Astrocyte (in vitro differentiated cells and primary cell): ENCODE measurements at regions not wholly inside any gene's neighbourhood (a gene's known extent, or its start where the extent isn't known, plus 50 kb on each side); places are given as distances from the start of the nearest gene placed in this dataset.

ENCODE experiments used
- EZH2 ChIP-seq: IDR thresholded peaks from 2 replicates; pipeline ENCODE4 v1.6.1; 2012; ENCODE audit warnings: mild to moderate bottlenecking, low read length, inconsistent platforms; ENCODE audit not compliant: insufficient read depth
- TF ChIP-seq, protein P1 (sequence below): IDR thresholded peaks from 2 replicates; pipeline ENCODE4 v1.5.1; 2011; ENCODE audit warnings: low read depth, mild to moderate bottlenecking, inconsistent platforms, low read length, moderate library complexity; ENCODE audit not compliant: insufficient read depth

DNA sequence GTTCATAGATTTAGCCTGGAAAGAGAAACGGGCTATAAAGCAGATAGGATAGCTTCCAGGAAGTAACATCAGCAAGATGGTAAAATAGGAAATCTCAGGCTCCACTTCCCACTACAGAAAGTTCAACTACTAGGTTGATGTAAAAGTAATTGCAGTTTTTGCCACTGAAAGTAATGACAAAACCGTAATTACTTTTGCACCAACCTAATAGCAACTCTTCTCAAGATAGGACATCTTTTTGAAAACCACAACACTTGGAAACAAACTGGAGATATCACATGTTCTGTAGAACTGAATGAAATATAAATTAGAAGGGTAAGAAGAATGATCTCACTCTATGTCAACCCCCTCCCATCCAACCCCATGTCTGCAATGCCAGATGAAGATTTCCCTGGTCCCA is 1154.3 kb downstream of the BCL11A start:
- TF ChIP-seq, protein P1, sequence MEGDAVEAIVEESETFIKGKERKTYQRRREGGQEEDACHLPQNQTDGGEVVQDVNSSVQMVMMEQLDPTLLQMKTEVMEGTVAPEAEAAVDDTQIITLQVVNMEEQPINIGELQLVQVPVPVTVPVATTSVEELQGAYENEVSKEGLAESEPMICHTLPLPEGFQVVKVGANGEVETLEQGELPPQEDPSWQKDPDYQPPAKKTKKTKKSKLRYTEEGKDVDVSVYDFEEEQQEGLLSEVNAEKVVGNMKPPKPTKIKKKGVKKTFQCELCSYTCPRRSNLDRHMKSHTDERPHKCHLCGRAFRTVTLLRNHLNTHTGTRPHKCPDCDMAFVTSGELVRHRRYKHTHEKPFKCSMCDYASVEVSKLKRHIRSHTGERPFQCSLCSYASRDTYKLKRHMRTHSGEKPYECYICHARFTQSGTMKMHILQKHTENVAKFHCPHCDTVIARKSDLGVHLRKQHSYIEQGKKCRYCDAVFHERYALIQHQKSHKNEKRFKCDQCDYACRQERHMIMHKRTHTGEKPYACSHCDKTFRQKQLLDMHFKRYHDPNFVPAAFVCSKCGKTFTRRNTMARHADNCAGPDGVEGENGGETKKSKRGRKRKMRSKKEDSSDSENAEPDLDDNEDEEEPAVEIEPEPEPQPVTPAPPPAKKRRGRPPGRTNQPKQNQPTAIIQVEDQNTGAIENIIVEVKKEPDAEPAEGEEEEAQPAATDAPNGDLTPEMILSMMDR: no peak
- TF ChIP-seq EZH2: no peak
